CD4-positive, CD25-positive, alpha-beta regulatory T cell (primary cell): ENCODE measurements at regions not wholly inside any gene's neighbourhood (a gene's known extent, or its start where the extent isn't known, plus 50 kb on each side); places are given as distances from the start of the nearest gene placed in this dataset.

Experiments used
- ATAC-seq, 2 donors: fragments of 150-1000 bp; cut with Tn5 transposase; one replicate each; pipeline ENCODE4 v1.10.0; 2021; ENCODE audit warnings: low read depth in 2 of 2, moderate number of reproducible peaks in 2 of 2, moderate library complexity in 1 of 2
- DNase-seq, 3 donors: peaks; one replicate each; pipeline versions ENCODE4 v3.0.0 to v3.0.0-alpha.2; 2012 to 2022; ENCODE audit warnings: mixed read lengths in 1 of 3
- H3K27ac ChIP-seq: one replicate; pipeline ENCODE4 v1.7.0; 2013; ENCODE audit warnings: mild to moderate bottlenecking, low read length; ENCODE audit not compliant: insufficient read depth, poor library complexity, severe bottlenecking
- H3K27me3 ChIP-seq: one replicate; pipeline ENCODE4 v1.7.0; 2013; ENCODE audit warnings: low read length; ENCODE audit not compliant: control insufficient read depth, insufficient read depth
- H3K36me3 ChIP-seq: one replicate; pipeline ENCODE4 v1.7.0; 2013; ENCODE audit warnings: mild to moderate bottlenecking, low read length, moderate library complexity; ENCODE audit not compliant: control insufficient read depth, insufficient read depth
- H3K4me1 ChIP-seq: 2 replicates; pipeline ENCODE4 v1.7.0; 2013; ENCODE audit warnings: mild to moderate bottlenecking, low read length; ENCODE audit not compliant: insufficient read depth, control insufficient read depth, poor library complexity, severe bottlenecking
- H3K4me3 ChIP-seq: one replicate; pipeline ENCODE4 v1.7.0; 2013; ENCODE audit warnings: low read depth, mild to moderate bottlenecking, low read length, moderate library complexity
- H3K9me3 ChIP-seq, 2 experiments: 1 replicate in 1 of 2; 2 replicates in 1 of 2; pipeline ENCODE4 v1.7.0; 2013; ENCODE audit warnings: low read length in 2 of 2, mild to moderate bottlenecking in 1 of 2, moderate library complexity in 1 of 2; ENCODE audit not compliant: control insufficient read depth in 2 of 2
- H3K27ac Mint-ChIP-seq, 3 donors: one replicate each; pipeline ENCODE4 v1.8.0; 2020 to 2022; ENCODE audit warnings: mild to moderate bottlenecking in 3 of 3, mixed read lengths in 3 of 3, moderate library complexity in 2 of 3
- H3K27me3 Mint-ChIP-seq: one replicate; pipeline ENCODE4 v1.8.0; 2022; ENCODE audit warnings: mild to moderate bottlenecking, mixed read lengths
- H3K36me3 Mint-ChIP-seq: one replicate; pipeline ENCODE4 v1.8.0; 2020; ENCODE audit warnings: mixed read lengths
- H3K4me1 Mint-ChIP-seq, 4 donors: one replicate each; pipeline ENCODE4 v1.8.0; 2020 to 2022; ENCODE audit warnings: mixed read lengths in 4 of 4, mild to moderate bottlenecking in 1 of 4
- H3K4me3 Mint-ChIP-seq, 4 donors: one replicate each; pipeline ENCODE4 v1.8.0; 2020 to 2022; ENCODE audit warnings: mild to moderate bottlenecking in 4 of 4, mixed read lengths in 4 of 4, moderate library complexity in 3 of 4
- H3K9me3 Mint-ChIP-seq, 7 donors: one replicate each; pipeline ENCODE4 v1.8.0; 2020 to 2022; ENCODE audit warnings: mixed read lengths in 7 of 7, mild to moderate bottlenecking in 3 of 7, moderate library complexity in 2 of 7

DNA sequence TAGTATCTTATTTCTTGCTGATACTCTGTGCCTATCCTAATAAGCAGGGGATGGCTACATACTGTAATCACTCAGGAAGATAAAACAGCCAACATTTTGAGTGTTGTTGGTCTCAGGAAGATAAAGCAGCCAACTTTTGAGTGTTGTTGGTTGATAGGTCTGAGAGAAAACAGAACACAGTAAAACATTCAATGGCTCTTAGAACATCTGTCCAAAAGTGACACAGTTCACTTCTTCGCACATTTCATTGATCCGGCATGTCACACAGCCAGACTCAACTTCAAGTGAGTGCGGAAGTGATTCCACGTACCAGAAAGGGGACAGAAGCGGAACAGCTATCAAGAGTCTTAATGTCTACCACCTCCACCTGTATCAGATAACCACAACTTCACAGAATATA lies 87.3 kb upstream of the DMD start:
- Mint-ChIP-seq H3K27ac (no peak overlapping the region), H3K4me3 (no peak overlapping the region), H3K36me3 (no peaks in the 10 kb centered on the region), H3K4me1 (no peaks in the 10 kb centered on the region), H3K27me3 (no peaks in the 10 kb centered on the region), H3K9me3 (peaks cover 0 to 1% (median 0%) of the 10 kb centered on the region in 7 donors)
- H3K9me3 ChIP-seq: peaks cover 0 to 2% of the 10 kb centered on the region in 2 experiments
- H3K27ac ChIP-seq: no peak overlapping the region
- no peaks in the 10 kb centered on the region for H3K4me1 ChIP-seq
- DNase-seq: no peak
- ATAC-seq: no peak
- no peaks in the 10 kb centered on the region for H3K27me3 ChIP-seq
- H3K4me3 ChIP-seq: no peak overlapping the region
- H3K36me3 ChIP-seq: no peaks in the 10 kb centered on the region

DNA sequence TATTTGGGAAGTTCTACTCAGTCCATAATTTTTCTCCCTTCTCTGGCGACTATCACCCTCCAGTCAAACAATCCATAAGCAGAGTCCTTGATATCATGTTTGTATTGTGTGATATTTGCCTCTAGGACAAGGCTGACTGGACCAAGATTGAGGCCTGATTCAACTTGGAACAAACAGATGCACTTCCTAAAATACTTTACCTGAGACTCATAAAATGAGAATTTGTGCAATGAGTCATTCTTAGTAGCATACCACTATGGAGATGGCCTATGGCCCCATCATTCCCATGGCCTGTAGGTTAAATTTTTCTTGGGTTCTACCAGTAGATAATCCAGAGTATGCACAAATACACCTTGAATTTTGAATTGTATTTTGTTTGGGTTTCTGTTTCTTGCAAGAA lies 74.2 kb upstream of the DMD start:
- Mint-ChIP-seq H3K4me1 (no peaks in the 10 kb centered on the region), H3K27ac (no peak overlapping the region), H3K9me3 (peaks cover 0 to 7% (median 3%) of the 10 kb centered on the region in 7 donors), H3K4me3 (no peak overlapping the region), H3K27me3 (no peaks in the 10 kb centered on the region), H3K36me3 (no peaks in the 10 kb centered on the region)
- no peaks in the 10 kb centered on the region for H3K36me3 ChIP-seq
- no peak for ATAC-seq
- H3K4me1 ChIP-seq: no peaks in the 10 kb centered on the region
- no peak for DNase-seq
- peaks cover 2 to 4% of the 10 kb centered on the region in 2 experiments for H3K9me3 ChIP-seq
- no peak overlapping the region for H3K4me3 ChIP-seq
- no peaks in the 10 kb centered on the region for H3K27me3 ChIP-seq
- H3K27ac ChIP-seq: no peak overlapping the region

DNA sequence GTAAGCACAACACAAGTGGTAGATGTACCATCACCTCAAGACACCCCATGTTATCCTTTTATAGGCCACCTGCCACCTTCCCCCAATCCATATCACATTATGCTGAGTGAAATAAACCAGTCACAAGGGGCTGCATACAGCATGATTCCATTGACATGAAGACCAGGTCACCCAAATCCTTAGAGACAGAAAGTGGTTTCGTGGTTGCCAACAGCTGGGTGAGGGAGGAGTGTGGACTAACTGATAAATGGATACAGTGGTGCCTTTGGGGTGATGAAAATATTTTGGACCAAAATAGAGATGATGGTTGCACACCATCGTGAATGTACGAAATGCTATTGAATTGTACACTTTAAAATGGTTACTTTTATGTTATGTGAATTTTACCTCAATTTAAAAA lies 65.7 kb upstream of the DMD start:
- no peak for ATAC-seq
- Mint-ChIP-seq H3K36me3 (no peaks in the 10 kb centered on the region), H3K27me3 (no peaks in the 10 kb centered on the region), H3K27ac (no peak overlapping the region), H3K4me3 (no peak overlapping the region), H3K4me1 (no peaks in the 10 kb centered on the region), H3K9me3 (peaks cover 0 to 10% (median 2%) of the 10 kb centered on the region in 7 donors)
- no peak for DNase-seq
- Histone ChIP-seq H3K27me3 (no peaks in the 10 kb centered on the region), H3K4me3 (no peak overlapping the region), H3K4me1 (no peaks in the 10 kb centered on the region), H3K36me3 (no peaks in the 10 kb centered on the region), H3K9me3 (peaks cover 0 to 3% of the 10 kb centered on the region in 2 experiments), H3K27ac (no peak overlapping the region)

DNA sequence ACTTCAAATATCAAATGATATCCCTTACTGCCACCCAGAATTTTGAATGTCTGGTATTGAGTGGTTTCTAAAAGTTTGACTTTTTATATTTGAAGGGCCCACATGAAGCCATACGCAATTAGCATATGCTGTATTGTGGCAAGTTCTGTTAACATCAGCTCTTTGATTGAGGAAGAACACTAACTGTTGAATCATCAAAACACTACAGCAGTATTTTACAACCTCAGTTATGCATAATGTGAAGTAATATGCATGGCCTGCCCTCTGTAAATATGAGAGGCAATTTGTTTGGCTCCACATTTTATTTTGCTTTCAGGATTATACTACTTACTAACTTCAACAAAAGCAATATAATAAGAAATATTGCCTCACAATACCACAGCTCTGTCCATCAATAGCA lies 62.2 kb upstream of the DMD start:
- H3K27me3 Mint-ChIP-seq: no peaks in the 10 kb centered on the region
- H3K36me3 ChIP-seq: no peaks in the 10 kb centered on the region
- no peaks in the 10 kb centered on the region for H3K4me1 Mint-ChIP-seq
- peaks cover 0 to 9% (median 3%) of the 10 kb centered on the region in 7 donors for H3K9me3 Mint-ChIP-seq
- no peak overlapping the region for H3K4me3 ChIP-seq
- no peaks in the 10 kb centered on the region for H3K36me3 Mint-ChIP-seq
- H3K27ac Mint-ChIP-seq: no peak overlapping the region
- no peaks in the 10 kb centered on the region for H3K9me3 ChIP-seq
- no peaks in the 10 kb centered on the region for H3K4me1 ChIP-seq
- no peaks in the 10 kb centered on the region for H3K27me3 ChIP-seq
- no peak for ATAC-seq
- no peak overlapping the region for H3K4me3 Mint-ChIP-seq
- H3K27ac ChIP-seq: no peak overlapping the region
- DNase-seq: no peak

DNA sequence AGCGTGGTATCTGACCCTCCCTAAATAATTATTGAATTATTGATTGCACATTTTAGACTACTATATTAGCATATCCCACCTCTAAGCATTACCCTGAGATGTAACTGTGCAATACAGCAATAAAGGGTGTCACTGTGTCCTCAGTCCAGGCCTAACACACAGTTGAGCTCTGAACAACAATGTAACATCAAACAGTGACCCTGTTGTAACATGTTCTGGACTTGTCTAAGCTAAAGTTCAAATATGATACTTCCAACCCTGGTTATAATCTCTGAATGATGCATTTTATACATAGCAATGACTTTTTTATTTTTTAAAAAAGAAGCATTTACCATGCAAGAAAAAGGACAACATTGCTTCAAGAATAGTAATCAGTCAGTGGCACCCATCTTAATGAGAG lies 61.6 kb upstream of the DMD start:
- no peak overlapping the region for H3K4me3 ChIP-seq
- Mint-ChIP-seq H3K4me1 (no peaks in the 10 kb centered on the region), H3K27me3 (no peaks in the 10 kb centered on the region), H3K4me3 (no peak overlapping the region), H3K9me3 (peaks cover 0 to 7% (median 3%) of the 10 kb centered on the region in 7 donors), H3K36me3 (no peaks in the 10 kb centered on the region), H3K27ac (no peak overlapping the region)
- ATAC-seq (no peak), DNase-seq (no peak)
- no peaks in the 10 kb centered on the region for H3K9me3 ChIP-seq
- H3K27ac ChIP-seq: no peak overlapping the region
- no peaks in the 10 kb centered on the region for H3K4me1 ChIP-seq
- no peaks in the 10 kb centered on the region for H3K27me3 ChIP-seq
- no peaks in the 10 kb centered on the region for H3K36me3 ChIP-seq
